ENCODE measurements at regions not wholly inside any gene's neighbourhood (a gene's known extent, or its start where the extent isn't known, plus 50 kb on each side); places are given as distances from the start of the nearest gene placed in this dataset.
"Not testable (repeated sequence)": the region's sequence is repeated elsewhere in the genome, so short reads cannot be mapped to it uniquely, and the experiment has no call there.

- 100% methylated on average over 2 of the region's 3 CpGs for WGBS (ENCODE audit: insufficient coverage, low lambda C conversion rate)
- H3K4me1 ChIP-seq (ENCODE audit: control insufficient read depth, insufficient read depth, low read length); DNase-seq: not testable (repeated sequence)
Measured at GRCh38 chr7:119968411-119968810, 304.6 kb upstream of the KCND2 start.

GRCh38 chr7:119969054-119969453 is 303.9 kb upstream of the KCND2 start:
- no peak for DNase-seq
- Histone ChIP-seq H3K27me3 (ENCODE audit: control insufficient read depth, insufficient read depth, low read length) (no peaks in the 10 kb centered on the region), H3K4me1 (ENCODE audit: control insufficient read depth, insufficient read depth, low read length) (no peaks in the 10 kb centered on the region), H3K27ac (ENCODE audit: low read length) (no peak overlapping the region), H3K9me3 (ENCODE audit: control insufficient read depth, low read depth, low read length) (no peaks in the 10 kb centered on the region), H3K4me3 (ENCODE audit: low read length) (no peak overlapping the region), H3K36me3 (ENCODE audit: control insufficient read depth, insufficient read depth, low read length) (no peaks in the 10 kb centered on the region)
- no CpG with 5 or more reads among the region's 1 CpG for WGBS (ENCODE audit: insufficient coverage, low lambda C conversion rate)

More at GRCh38 chr7:119968411-119968810, 304.6 kb upstream of the KCND2 start:
- H3K36me3 ChIP-seq (ENCODE audit: control insufficient read depth, insufficient read depth, low read length); H3K4me3 ChIP-seq (ENCODE audit: low read length); H3K27ac ChIP-seq (ENCODE audit: low read length); H3K9me3 ChIP-seq (ENCODE audit: control insufficient read depth, low read depth, low read length); H3K27me3 ChIP-seq (ENCODE audit: control insufficient read depth, insufficient read depth, low read length): not testable (repeated sequence)

GRCh38 chr7:119969763-119970162 is 303.2 kb upstream of the KCND2 start:
- Histone ChIP-seq H3K36me3 (ENCODE audit: control insufficient read depth, insufficient read depth, low read length) (no peaks in the 10 kb centered on the region), H3K9me3 (ENCODE audit: control insufficient read depth, low read depth, low read length) (no peaks in the 10 kb centered on the region), H3K4me1 (ENCODE audit: control insufficient read depth, insufficient read depth, low read length) (no peaks in the 10 kb centered on the region), H3K4me3 (ENCODE audit: low read length) (no peak overlapping the region), H3K27ac (ENCODE audit: low read length) (no peak overlapping the region), H3K27me3 (ENCODE audit: control insufficient read depth, insufficient read depth, low read length) (no peaks in the 10 kb centered on the region)
- no peak for DNase-seq
- 81% methylated on average over 2 of the region's 2 CpGs for WGBS (ENCODE audit: insufficient coverage, low lambda C conversion rate)

GRCh38 chr7:119974972-119975371 is 298.0 kb upstream of the KCND2 start:
- H3K4me3 ChIP-seq (ENCODE audit: low read length) = no peak overlapping the region
- no peaks in the 10 kb centered on the region for H3K9me3 ChIP-seq (ENCODE audit: control insufficient read depth, low read depth, low read length)
- H3K27ac ChIP-seq (ENCODE audit: low read length) = no peak overlapping the region
- no peaks in the 10 kb centered on the region for H3K36me3 ChIP-seq (ENCODE audit: control insufficient read depth, insufficient read depth, low read length)
- no peak for DNase-seq
- no CpG with 5 or more reads among the region's 1 CpG for WGBS (ENCODE audit: insufficient coverage, low lambda C conversion rate)
- no peaks in the 10 kb centered on the region for H3K27me3 ChIP-seq (ENCODE audit: control insufficient read depth, insufficient read depth, low read length)
- H3K4me1 ChIP-seq (ENCODE audit: control insufficient read depth, insufficient read depth, low read length) = no peaks in the 10 kb centered on the region

- Histone ChIP-seq H3K4me1 (ENCODE audit: control insufficient read depth, insufficient read depth, low read length) (no peaks in the 10 kb centered on the region), H3K4me3 (ENCODE audit: low read length) (no peak overlapping the region), H3K9me3 (ENCODE audit: control insufficient read depth, low read depth, low read length) (peaks cover 2% of the 10 kb centered on the region), H3K27ac (ENCODE audit: low read length) (no peak overlapping the region), H3K36me3 (ENCODE audit: control insufficient read depth, insufficient read depth, low read length) (no peaks in the 10 kb centered on the region), H3K27me3 (ENCODE audit: control insufficient read depth, insufficient read depth, low read length) (no peaks in the 10 kb centered on the region)
- no peak for DNase-seq
- WGBS (ENCODE audit: insufficient coverage, low lambda C conversion rate) = no CpG with 5 or more reads among the region's 4 CpGs
Measured at GRCh38 chr7:119982884-119983283, 290.1 kb upstream of the KCND2 start.

- no peaks in the 10 kb centered on the region for H3K4me1 ChIP-seq (ENCODE audit: control insufficient read depth, insufficient read depth, low read length)
- no peak overlapping the region for H3K4me3 ChIP-seq (ENCODE audit: low read length)
- no peaks in the 10 kb centered on the region for H3K27me3 ChIP-seq (ENCODE audit: control insufficient read depth, insufficient read depth, low read length)
- H3K36me3 ChIP-seq (ENCODE audit: control insufficient read depth, insufficient read depth, low read length) = no peaks in the 10 kb centered on the region
- no peak overlapping the region for H3K27ac ChIP-seq (ENCODE audit: low read length)
- H3K9me3 ChIP-seq (ENCODE audit: control insufficient read depth, low read depth, low read length) = peaks cover 2% of the 10 kb centered on the region
- no peak for DNase-seq
- no CpG with 5 or more reads among the region's 5 CpGs for WGBS (ENCODE audit: insufficient coverage, low lambda C conversion rate)
Measured at GRCh38 chr7:119983468-119983867, 289.5 kb upstream of the KCND2 start.

- WGBS (ENCODE audit: insufficient coverage, low lambda C conversion rate) = 100% methylated on average over 1 of the region's 3 CpGs
- Histone ChIP-seq H3K4me1 (ENCODE audit: control insufficient read depth, insufficient read depth, low read length) (no peaks in the 10 kb centered on the region), H3K4me3 (ENCODE audit: low read length) (no peak overlapping the region), H3K9me3 (ENCODE audit: control insufficient read depth, low read depth, low read length) (peaks cover 2% of the 10 kb centered on the region), H3K27me3 (ENCODE audit: control insufficient read depth, insufficient read depth, low read length) (no peaks in the 10 kb centered on the region), H3K36me3 (ENCODE audit: control insufficient read depth, insufficient read depth, low read length) (no peaks in the 10 kb centered on the region), H3K27ac (ENCODE audit: low read length) (no peak overlapping the region)
- DNase-seq = no peak
Measured at GRCh38 chr7:119984247-119984646, 288.7 kb upstream of the KCND2 start.

GRCh38 chr7:119988401-119988800 is 284.6 kb upstream of the KCND2 start:
- DNase-seq = no peak
- Histone ChIP-seq H3K27ac (ENCODE audit: low read length) (no peak overlapping the region), H3K4me1 (ENCODE audit: control insufficient read depth, insufficient read depth, low read length) (no peaks in the 10 kb centered on the region), H3K9me3 (ENCODE audit: control insufficient read depth, low read depth, low read length) (peaks cover 2% of the 10 kb centered on the region), H3K27me3 (ENCODE audit: control insufficient read depth, insufficient read depth, low read length) (no peaks in the 10 kb centered on the region), H3K4me3 (ENCODE audit: low read length) (no peak overlapping the region), H3K36me3 (ENCODE audit: control insufficient read depth, insufficient read depth, low read length) (no peaks in the 10 kb centered on the region)
- no CpG with 5 or more reads among the region's 1 CpG for WGBS (ENCODE audit: insufficient coverage, low lambda C conversion rate)

- H3K9me3 ChIP-seq (ENCODE audit: control insufficient read depth, low read depth, low read length) = no peaks in the 10 kb centered on the region
- H3K4me1 ChIP-seq (ENCODE audit: control insufficient read depth, insufficient read depth, low read length) = no peaks in the 10 kb centered on the region
- H3K27me3 ChIP-seq (ENCODE audit: control insufficient read depth, insufficient read depth, low read length) = no peaks in the 10 kb centered on the region
- H3K27ac ChIP-seq (ENCODE audit: low read length) = no peak overlapping the region
- no peak overlapping the region for H3K4me3 ChIP-seq (ENCODE audit: low read length)
- no peak for DNase-seq
- no peaks in the 10 kb centered on the region for H3K36me3 ChIP-seq (ENCODE audit: control insufficient read depth, insufficient read depth, low read length)
- no CpG with 5 or more reads among the region's 3 CpGs for WGBS (ENCODE audit: insufficient coverage, low lambda C conversion rate)
Measured at GRCh38 chr7:119994928-119995327, 278.0 kb upstream of the KCND2 start.

GRCh38 chr7:119996634-119997033 is 276.3 kb upstream of the KCND2 start:
- Histone ChIP-seq H3K4me1 (ENCODE audit: control insufficient read depth, insufficient read depth, low read length) (no peaks in the 10 kb centered on the region), H3K27ac (ENCODE audit: low read length) (no peak overlapping the region), H3K9me3 (ENCODE audit: control insufficient read depth, low read depth, low read length) (no peaks in the 10 kb centered on the region), H3K4me3 (ENCODE audit: low read length) (no peak overlapping the region), H3K27me3 (ENCODE audit: control insufficient read depth, insufficient read depth, low read length) (no peaks in the 10 kb centered on the region), H3K36me3 (ENCODE audit: control insufficient read depth, insufficient read depth, low read length) (no peaks in the 10 kb centered on the region)
- no peak for DNase-seq
- 0% methylated on average over 1 of the region's 3 CpGs for WGBS (ENCODE audit: insufficient coverage, low lambda C conversion rate)

GRCh38 chr7:119999738-120000475 is 273.1 kb upstream of the KCND2 start:
- H3K27ac ChIP-seq (ENCODE audit: low read length) = no peak overlapping the region
- no peaks in the 10 kb centered on the region for H3K4me1 ChIP-seq (ENCODE audit: control insufficient read depth, insufficient read depth, low read length)
- 100% methylated on average over 1 of the region's 5 CpGs for WGBS (ENCODE audit: insufficient coverage, low lambda C conversion rate)
- H3K36me3 ChIP-seq (ENCODE audit: control insufficient read depth, insufficient read depth, low read length) = no peaks in the 10 kb centered on the region
- no peaks in the 10 kb centered on the region for H3K9me3 ChIP-seq (ENCODE audit: control insufficient read depth, low read depth, low read length)
- no peak for DNase-seq
- H3K4me3 ChIP-seq (ENCODE audit: low read length) = no peak overlapping the region
- H3K27me3 ChIP-seq (ENCODE audit: control insufficient read depth, insufficient read depth, low read length) = no peaks in the 10 kb centered on the region

All from large intestine (tissue), 3 donors.